MV-4-11 (cell line): ENCODE measurements at regions not wholly inside any gene's neighbourhood (a gene's known extent, or its start where the extent isn't known, plus 50 kb on each side); places are given as distances from the start of the nearest gene placed in this dataset.

Experiments
- DNase-seq: peaks from one replicate; lab custom pipeline; 2025; lab: John Stamatoyannopoulos, UW

DNA sequence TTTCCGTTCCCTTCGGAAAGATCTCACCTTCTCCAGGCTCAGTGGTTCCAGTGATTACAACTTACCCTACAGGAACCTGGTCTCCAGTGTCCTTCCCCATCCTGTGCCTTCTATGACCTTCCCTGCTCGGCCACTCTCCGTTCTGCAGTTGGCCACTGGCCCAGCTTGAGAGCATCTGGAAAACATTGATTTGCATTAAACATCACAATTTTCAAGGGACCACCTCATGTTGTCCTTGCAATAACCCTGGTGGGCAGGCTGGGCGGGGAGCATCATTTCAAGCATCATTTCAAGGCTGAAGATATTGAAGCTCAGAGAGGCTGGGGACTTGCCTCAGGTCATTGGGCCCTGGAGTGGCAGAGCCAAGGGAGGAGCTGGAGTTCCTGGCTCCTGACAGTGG lies 177.4 kb downstream of the SEC61B start:
- no peak for DNase-seq

DNA sequence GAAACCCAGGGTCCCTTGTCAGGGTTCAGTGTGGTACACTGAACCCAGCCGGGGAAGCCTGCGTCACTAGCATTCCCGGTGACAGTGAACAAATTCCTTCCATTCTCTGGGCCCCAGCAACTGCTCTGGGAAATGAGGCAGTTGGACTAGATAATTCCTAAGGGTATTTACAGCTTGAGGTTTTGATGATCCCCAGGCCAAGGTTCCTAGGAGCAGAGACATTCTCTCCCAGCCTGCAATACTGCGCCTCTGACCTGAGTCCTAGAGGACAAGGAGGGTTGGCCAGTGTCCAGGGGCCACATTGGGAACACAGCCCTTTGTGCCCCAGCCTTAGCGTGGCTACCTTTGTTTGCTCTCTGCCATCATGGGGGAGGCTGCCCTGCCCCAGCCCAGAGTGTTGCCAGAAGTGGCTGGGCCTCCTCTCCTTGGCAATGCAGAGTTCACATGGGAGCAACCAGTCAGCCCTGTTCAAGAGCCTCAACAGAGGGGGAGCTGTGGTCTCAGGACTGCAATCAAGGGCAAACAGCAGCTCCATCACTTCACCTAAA lies 178.2 kb downstream of the SEC61B start:
- DNase-seq: no peak

DNA sequence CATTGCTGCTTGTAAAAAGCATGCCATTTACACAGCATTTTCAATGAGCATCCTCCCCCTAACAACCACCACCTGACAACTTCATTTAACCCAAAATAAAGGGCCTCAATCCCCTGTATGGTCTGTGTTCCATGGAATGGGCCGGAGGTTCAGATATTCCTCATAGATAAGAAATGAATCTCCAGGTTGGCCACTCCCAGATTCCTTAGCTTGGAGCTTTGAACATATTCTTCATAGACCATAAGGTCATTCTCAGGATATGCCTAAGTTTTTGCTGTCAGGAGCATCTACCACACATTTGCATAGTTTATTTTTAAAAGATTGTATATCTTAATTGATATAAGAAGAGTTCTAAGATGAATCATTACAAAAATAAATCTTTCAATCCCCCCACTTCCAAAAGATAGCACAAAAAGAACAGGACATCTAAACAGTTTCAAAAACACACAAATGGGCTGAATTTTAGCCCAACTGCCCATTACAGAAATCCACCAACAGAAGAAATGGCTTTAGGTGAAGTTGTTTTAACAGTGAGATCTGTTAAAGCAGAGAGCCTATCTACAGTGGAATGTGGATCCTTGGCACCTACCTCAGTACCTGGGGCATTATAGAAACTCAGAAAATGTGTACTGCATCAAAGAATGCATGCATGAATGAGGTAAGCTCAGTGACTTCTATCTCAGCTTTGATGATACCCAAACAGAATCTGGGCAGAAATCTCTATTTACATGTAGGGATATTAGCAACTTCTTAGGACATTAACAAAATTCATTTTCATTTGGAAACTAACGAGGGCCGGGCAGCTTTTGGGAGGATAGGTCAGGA lies 179.8 kb downstream of the SEC61B start:
- no peak for DNase-seq

DNA sequence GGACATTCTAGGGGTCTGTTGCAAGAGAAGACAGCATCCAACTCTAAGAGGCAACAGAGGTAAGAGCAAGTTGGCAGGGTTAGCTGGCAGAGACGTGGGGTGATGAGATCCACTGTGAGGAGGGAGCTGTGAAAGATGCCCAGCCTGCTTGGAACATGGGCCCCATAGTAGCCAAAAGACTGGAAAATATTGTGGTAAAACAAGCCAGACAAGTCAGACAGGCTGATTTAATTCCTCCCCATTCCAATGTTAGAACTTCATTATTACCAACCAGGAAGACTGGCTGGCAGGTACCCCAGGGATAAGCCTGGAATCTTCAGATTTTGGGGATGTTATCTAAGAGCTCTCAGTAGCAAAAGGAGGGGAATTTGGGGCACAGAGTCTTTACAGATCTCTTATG lies 181.3 kb downstream of the SEC61B start:
- no peak for DNase-seq

DNA sequence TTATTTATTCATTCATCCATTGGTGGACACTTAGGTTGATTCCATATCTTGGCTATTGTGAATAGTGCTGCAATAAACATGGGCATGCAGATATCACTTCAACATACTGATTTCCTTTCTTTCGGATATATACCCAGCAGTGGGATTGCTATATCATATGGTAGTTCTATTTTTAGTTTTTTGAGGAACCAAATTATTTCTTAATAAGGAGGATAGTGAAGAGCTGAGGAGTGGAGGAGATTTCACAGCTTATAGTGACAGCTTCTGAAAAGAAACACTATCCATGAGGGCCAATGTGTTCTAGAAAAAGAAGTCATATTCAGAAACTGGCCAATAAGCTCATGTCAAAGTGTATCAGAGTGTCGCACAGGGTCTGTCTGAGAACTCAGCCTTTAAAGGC lies 183.3 kb downstream of the SEC61B start:
- peak; percentile 12 for DNase-seq

DNA sequence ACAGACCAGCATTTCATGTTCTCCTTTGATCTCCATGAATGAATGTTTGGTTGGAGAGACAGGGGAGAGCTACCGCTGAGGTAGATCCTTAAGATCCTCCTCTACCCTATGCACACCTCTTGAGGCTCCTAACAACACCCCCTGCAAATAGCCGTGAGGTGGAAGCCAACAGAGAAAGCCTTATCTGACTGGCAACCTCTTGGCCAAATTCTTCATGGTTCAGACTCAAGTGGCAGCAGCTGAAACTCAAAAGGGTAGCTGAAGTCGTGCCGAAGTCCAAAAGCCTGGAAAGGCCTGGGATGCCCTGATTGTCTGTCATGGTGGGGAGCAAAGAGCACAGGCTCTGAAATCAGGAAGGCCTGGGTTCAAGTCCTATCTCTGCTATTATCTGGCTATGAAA lies 184.9 kb downstream of the SEC61B start:
- no peak for DNase-seq

DNA sequence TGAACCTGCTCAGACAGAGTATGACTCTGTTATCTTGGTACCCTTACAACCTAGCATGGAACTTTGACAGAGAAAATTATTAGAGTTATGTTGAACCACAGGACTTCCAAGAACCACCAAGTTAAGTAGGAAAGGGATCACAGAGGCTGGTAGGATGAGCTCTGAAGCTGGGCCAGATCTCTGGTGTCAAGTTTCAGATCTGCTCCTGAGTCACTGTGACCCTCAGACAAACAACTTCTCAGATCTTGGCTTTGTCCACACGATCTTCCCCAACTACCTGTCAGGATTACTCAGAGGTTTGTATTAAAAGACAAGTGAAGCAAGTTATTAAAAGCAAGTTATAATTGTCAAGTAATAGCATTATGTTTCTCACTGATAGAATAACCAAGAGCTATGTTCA lies 189.0 kb downstream of the SEC61B start:
- no peak for DNase-seq

DNA sequence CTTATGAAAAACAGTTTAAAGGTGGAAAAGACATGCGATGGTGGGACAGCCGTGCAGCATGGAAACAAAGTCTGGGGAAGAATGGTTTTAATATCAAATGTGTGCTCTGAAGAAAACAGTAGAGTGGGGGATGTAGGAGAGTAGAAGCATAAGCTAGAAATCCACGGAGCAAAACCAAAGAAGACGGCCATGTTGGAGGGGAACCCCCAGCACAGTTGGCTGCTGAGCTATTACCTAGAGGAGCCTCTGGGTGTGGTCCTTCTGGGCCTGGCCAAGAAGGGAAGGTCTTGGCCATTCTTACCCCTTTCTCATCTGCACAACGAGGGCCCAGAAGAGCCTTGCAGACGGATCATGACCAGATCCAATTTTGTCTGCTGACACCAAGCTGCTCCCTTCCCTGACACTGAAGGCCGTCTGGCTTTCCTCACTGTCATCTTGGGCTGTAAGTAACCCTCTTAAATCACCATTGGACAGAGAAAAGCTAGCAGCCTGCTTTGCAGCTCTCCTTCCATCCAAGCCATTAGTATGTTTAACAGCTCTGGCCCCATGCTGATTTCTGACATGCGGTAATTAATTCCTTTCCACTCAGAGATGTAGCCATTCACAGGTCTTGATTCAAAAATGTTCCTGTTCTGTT lies 189.5 kb downstream of the SEC61B start:
- no peak for DNase-seq

DNA sequence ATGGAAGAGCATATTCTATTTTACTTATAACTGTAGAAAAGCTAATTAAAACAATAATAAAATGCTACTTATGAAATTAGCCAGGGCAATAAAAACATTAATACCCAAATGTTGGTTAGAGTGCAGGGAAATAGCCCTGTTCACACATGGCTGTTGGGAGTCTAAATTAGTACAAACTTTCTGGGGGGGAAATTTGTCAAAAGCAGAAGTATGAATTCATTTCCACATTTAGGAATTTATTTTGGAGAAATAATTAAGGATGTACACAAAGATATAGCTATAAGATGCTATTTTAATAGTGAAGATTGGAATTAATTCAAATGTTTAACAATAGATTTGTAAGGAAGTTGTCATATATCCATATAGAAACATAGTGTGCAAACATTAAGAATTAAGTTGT lies 190.5 kb downstream of the SEC61B start:
- no peak for DNase-seq

DNA sequence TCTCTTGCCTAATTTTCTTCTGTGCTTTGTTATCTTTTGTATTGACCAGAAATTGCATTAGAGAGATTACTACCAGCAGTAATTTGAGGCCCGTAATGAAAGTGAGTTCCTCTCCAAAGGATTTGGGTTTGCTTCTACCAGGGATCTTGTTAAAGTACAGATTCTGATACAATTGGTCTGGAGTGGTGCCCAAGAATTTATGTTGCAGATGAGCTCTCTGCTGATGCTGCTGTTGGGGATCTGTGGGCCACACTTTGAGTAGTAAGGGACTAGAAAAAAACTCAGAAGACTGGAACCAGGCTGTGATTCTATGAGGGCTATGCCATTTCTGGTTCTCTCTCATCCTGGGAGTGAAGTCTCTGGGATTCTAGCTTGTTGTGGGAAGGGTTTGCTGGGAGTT lies 192.2 kb downstream of the SEC61B start:
- no peak for DNase-seq

DNA sequence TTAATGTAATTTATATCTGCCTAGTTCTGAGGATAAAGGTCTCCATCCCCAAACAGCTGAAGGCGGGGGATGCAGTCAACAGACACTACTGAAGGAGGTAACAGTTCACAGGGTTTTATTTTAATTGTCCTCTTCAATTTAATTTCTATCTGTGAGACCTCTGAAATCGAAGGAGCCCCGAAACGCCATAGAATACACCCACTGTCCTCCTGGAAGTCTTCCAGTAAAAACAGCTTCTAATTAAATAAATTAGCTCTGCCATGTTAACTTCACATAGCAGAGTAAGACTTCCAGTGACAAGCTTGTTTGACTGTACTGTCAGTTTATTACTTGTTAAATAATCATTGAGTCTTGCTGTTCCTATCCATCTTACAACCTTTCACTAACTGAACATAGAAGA lies 193.5 kb downstream of the SEC61B start:
- no peak for DNase-seq

DNA sequence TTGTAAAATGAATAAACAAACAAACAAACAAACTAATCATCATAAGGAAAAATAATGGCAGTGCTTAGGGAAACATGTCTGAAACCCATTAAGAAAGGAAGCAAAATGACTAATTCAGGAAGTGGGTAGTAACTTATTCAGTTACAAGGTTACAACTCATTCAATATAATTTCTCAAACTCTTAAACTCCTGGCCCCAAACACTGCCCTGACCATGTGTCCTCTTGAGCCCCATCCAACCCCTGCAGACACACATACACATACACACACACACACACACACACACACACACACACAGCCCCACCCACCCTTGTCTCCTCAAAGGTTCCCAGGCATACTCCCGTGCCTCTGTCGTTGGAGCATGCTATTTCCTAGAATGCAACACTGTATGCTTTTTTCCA lies 193.9 kb downstream of the SEC61B start:
- peak; percentile 77 for DNase-seq

DNA sequence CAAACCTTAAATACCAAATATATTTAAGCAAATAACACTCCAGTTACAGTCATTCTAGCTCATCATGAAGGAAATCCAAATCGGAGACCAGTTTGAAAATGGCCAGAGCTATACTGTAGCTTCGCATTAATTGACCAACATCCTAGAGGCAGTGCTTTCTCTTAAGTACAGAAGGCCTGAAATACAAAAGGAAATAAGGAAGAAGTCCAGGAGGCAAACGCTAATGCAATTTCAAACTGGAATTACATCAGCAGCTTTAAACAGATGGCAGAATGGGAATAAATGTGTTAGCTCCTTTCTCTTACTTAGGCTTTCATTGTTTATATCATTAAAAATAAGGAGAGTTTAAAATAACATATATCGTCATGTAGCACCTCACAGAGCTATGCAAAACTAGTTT lies 197.0 kb downstream of the SEC61B start:
- peak; percentile 41 for DNase-seq

DNA sequence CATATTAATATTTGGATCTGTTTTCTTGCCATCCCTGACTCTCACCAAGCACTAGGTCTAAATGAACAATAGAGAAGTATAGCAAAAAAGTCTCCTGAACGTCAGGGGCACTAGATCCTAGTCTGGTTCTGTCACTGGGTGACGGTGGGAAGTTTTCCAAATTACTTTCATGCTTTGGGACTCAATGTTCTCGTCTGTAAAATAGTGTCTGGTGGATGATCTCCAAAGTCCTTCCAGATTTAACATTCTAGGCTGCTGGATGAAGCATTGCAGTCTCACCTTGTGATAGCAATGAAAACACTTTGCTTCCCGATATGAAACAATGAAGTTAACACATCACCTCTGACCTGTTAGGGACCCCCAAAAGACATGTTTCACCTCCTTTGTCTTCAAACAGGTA lies 199.3 kb downstream of the SEC61B start:
- no peak for DNase-seq

DNA sequence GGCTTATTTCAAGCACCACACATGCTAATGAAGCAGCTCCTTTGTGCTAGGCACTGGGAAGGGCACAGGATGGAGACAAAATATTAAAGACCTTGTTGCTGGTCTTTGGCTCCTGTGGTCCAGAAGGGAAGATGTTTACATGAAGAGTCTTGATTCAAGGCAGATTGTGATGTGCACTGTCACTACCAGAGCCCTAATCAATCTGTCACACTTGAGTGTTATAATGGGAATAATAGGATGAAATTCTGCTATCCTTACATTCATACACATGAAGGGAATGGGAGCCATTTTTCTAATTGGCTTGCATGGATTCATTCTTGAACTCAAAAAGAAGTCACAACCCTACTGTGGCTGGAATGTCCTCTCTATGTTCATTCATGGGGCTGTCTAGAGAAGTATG lies 203.0 kb downstream of the SEC61B start:
- no peak for DNase-seq

DNA sequence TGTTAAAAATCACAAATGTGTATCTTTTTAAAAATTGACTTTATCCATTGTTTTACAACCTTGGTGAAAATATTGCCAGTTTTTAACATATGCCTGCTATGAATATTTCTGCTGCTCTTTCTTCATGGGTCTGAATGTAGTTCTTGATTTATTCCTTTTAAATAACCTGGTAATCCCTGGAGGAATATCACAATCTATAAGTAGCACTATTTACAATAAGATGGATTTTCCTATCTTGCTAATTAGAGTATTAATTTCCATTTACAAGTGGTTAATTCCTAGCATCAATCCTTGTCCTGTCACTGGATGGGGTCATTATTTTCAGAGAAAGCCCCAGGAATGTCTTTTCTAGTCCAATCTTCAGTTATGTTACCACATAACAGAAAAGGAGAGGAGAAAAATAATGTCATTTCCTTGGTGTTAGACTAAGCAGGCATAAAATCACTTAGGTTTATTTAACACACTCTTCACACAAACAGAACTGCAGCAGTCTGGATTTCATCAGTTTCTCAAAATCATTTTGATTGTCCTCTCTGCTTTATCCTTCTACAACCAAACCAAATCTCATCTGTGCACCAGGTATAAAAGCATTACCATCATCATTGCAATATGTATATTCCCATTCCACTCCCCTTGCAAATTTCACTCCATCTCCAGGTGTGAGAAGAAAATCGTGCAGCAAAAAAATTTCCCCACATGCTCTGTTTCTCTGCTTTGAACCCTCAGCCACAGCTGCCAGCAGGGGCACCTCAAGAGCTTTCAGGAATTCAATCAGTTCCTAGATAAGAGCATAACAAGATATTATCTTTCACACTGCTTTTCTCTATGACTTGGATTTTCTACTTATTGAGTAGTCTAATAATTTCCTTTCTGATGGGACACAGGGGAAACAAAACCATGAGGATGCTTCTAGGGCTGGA lies 204.1 kb downstream of the SEC61B start:
- no peak for DNase-seq

DNA sequence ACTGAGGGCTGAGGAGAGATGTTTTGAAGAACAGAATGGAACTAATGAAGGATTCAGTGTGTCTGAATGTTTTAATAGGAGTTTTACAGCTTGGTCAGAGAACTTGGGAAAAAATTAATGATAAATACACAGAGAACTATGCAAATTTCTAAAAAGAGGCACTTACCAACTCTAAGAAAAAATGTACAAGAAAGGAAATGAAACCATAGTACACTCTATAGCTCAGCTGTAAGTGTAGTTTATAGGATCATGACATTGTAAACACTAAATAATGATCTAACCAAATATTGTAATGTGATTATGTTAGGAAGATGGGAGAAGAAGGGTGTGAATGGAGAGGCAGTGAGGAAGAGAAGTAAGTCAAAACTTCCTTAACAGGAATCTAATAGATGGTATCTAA lies 205.2 kb downstream of the SEC61B start:
- DNase-seq: no peak

DNA sequence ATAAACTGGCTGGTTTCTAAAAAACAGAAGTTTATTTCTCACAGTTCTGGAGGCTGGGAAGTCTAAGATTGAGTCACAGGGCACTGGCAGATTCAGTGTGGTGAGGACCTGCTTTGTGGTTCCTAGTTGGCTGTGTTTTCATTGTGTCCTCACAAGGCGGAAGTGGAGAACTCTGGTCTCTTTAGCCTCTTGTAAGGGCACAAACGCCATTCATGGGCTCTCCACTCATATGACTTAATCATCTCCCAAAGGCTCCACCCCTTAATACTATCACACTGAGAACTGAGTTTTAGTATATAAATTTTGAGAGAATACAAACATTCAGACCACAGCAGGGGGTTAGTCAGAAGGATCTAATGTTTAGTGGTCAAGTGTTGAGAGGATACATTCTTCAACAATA lies 208.2 kb downstream of the SEC61B start:
- DNase-seq: peak; percentile 97

DNA sequence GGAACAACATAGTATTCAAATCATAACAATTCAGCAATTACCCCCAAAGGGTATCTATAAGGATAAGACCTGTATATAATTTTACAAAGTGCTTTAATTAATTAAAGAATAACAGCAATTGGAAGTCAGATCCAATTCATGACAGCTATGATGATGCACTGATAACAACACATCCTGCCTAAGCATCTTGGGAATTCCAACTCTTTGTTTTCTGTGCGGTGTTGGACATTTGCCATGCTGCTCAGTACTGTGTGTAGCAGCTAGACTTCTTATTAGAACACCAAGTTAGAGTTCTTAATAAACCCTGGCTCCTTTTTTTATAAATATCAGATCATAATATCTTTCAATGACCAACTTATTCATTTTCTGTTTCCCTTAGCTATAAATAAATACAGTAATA lies 209.0 kb downstream of the SEC61B start:
- DNase-seq: no peak

DNA sequence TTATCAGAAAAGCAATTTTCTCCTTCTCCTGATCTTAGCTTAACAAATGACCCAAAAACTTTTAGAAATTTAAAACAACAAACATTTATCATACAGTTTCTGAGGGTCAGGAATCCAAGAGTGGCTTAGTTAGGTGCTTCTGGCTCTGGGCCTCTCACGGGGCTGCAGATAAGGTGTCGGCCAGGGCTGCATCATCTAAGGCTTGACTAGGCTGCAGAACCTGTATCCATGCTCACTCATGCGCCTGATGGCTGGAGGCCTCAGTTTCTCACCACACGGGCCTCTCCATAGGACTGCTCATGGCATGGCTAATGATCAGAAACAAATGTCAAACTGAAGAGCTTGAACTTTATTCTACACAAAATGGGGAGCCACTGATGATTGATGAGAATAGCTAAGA lies 210.0 kb downstream of the SEC61B start:
- DNase-seq: no peak

DNA sequence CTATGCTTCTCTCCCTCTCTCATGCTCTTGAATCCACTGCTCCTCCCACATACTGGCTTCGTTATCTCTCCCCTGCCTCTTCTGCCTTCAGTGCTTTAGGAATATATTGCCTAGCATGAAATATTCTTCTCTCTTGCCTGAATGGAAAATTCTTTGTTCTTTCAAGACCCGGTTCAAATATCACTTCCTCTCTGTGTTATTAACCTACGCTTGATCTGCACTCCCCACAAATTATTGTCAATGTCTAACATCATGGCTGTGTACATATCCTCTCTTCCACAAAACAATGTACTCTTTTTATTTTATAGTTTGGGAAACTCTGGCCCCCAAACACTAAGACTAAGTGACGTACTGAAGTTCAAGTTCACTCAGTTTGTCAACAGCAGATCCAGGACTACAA lies 211.0 kb downstream of the SEC61B start:
- peak; percentile 22 for DNase-seq

DNA sequence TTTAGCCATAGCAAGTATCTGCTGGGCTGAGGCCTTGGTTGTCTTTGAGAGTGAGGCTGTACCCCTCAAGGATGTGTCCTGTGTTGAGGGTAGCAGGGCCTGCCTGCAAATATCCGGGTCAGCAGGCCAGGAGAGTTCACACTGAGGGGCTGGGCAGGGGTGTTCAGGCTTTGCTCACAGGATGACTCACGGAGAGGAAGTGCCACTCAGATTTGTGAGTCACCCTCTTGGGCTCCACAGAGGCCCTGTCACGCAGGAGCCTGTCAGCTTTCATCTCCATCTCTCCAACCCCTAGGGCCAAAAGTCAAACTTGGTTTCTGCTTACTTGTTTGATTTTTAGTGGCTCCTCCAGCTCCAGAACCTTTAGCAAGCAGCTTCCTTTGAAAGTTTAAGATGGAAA lies 211.5 kb downstream of the SEC61B start:
- DNase-seq: peak; percentile 91

DNA sequence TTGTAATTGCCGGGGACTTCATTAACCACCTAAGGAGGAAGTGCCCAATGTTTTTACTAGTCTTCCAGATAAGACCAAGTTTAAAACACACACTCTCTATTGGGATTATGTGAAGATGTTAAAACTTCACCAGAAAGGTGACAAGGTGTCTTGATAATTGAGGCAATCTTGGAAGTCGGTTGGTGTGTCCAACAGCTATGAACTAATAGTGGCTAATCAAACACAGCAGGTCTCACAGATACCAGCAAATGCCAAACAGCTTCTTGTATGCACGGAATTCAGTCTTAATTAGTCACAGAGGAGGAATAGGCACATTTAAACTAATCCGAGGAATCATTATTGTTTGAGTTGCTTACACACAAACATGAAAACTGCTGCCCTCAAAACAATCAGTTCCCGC lies 214.5 kb downstream of the SEC61B start:
- DNase-seq: peak; percentile 1
